Lung (tissue), 11 donors: ENCODE measurements at regions not wholly inside any gene's neighbourhood (a gene's known extent, or its start where the extent isn't known, plus 50 kb on each side); places are given as distances from the start of the nearest gene placed in this dataset.

Experiments
- ATAC-seq: fragments of 200-7000 bp; cut with Tn5 transposase; one replicate; pipeline ENCODE4 v1.9.1; 2020; ENCODE audit warnings: moderate number of reproducible peaks; ENCODE audit not compliant: insufficient read depth, low FRiP score
- DNase-seq, 3 donors: peaks; one replicate each; pipeline ENCODE4 v3.0.0-alpha.2; 2013 to 2017
- H3K27ac ChIP-seq, 2 donors: one replicate each; pipeline ENCODE4 v1.5.1; 2013; ENCODE audit warnings: mild to moderate bottlenecking in 2 of 2, moderate library complexity in 2 of 2, control low read depth in 1 of 2, inconsistent platforms in 1 of 2, low read depth in 1 of 2, low read length in 1 of 2
- H3K27me3 ChIP-seq, 3 donors: one replicate each; pipeline ENCODE4 v1.5.1; 2013; ENCODE audit warnings: low read length in 2 of 3; ENCODE audit not compliant: control insufficient read depth in 3 of 3, insufficient read depth in 3 of 3
- H3K36me3 ChIP-seq, 4 donors: one replicate each; pipeline ENCODE4 v1.5.1; 2013; ENCODE audit warnings: low read length in 4 of 4, mild to moderate bottlenecking in 1 of 4, moderate library complexity in 1 of 4; ENCODE audit not compliant: control insufficient read depth in 4 of 4, insufficient read depth in 4 of 4
- H3K4me1 ChIP-seq, 5 donors: one replicate each; pipeline ENCODE4 v1.5.1; 2013; ENCODE audit warnings: low read length in 5 of 5, mild to moderate bottlenecking in 2 of 5, moderate library complexity in 1 of 5; ENCODE audit not compliant: control insufficient read depth in 5 of 5, insufficient read depth in 5 of 5
- H3K4me3 ChIP-seq: one replicate; pipeline ENCODE4 v1.5.1; 2013; ENCODE audit warnings: mild to moderate bottlenecking, control low read depth, moderate library complexity
- H3K9ac ChIP-seq, 2 donors: one replicate each; pipeline ENCODE4 v1.5.1; 2013; ENCODE audit warnings: low read length in 2 of 2, control low read depth in 1 of 2; ENCODE audit not compliant: insufficient read depth in 1 of 2
- H3K9me3 ChIP-seq, 4 donors: one replicate each; pipeline ENCODE4 v1.5.1; 2013; ENCODE audit warnings: low read length in 3 of 4, mild to moderate bottlenecking in 1 of 4, moderate library complexity in 1 of 4; ENCODE audit not compliant: control insufficient read depth in 4 of 4, insufficient read depth in 3 of 4
- WGBS, 2 donors: extraction: QIAGEN DNeasy Blood & Tissue Kit; methylation state at CpG; one replicate each; pipeline ENCODE4 v1.1.7; 2013; 5-methylcytosine and 5-hydroxymethylcytosine counted together
- TF ChIP-seq, protein P1 (sequence below): IDR thresholded peaks from 2 replicates; pipeline ENCODE4 v1.5.1; 2012; ENCODE audit warnings: mild to moderate bottlenecking; ENCODE audit errors: control extremely low read depth, extremely low read depth
- donor health status: control.
- donor health status: control.
- donor health status: Bipolar disorder and iron deficiency.
- donor health status: healthy.
- donor health status: DM: yes; HTN: yes; CAD: no.

DNA sequence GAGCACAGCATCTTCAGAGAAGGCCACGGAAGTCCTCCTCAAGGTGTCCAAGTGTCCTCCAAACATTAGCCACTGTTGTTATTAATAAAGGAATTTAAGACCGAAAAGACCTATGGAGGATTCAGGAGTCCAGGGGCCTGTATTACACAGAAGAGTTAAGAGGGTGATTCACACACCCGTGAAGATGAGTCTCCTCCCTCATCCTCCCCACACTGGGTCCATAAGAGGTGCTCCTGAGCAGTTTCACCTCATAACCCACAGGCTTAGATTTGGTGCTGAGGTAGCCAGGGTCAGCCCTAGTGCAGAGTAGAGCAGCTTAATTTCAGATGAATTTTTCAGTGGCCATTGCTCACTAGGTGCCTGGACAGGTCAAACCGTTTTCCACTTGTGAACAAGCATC is 65.3 kb downstream of the PRR18 start:
- Histone ChIP-seq H3K4me3 (no peak overlapping the region), H3K36me3 (no peaks in the 10 kb centered on the region), H3K27me3 (peaks cover 0 to 17% (median 6%) of the 10 kb centered on the region in 3 donors), H3K9ac (no peak overlapping the region), H3K4me1 (no peaks in the 10 kb centered on the region), H3K9me3 (no peaks in the 10 kb centered on the region), H3K27ac (no peak overlapping the region)
- TF ChIP-seq, protein P1, sequence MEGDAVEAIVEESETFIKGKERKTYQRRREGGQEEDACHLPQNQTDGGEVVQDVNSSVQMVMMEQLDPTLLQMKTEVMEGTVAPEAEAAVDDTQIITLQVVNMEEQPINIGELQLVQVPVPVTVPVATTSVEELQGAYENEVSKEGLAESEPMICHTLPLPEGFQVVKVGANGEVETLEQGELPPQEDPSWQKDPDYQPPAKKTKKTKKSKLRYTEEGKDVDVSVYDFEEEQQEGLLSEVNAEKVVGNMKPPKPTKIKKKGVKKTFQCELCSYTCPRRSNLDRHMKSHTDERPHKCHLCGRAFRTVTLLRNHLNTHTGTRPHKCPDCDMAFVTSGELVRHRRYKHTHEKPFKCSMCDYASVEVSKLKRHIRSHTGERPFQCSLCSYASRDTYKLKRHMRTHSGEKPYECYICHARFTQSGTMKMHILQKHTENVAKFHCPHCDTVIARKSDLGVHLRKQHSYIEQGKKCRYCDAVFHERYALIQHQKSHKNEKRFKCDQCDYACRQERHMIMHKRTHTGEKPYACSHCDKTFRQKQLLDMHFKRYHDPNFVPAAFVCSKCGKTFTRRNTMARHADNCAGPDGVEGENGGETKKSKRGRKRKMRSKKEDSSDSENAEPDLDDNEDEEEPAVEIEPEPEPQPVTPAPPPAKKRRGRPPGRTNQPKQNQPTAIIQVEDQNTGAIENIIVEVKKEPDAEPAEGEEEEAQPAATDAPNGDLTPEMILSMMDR, result no peak
- 76 to 89% methylated on average over 4 of the region's 4 CpGs for WGBS, 2 donors
- ATAC-seq (no peak), DNase-seq (no peak)

DNA sequence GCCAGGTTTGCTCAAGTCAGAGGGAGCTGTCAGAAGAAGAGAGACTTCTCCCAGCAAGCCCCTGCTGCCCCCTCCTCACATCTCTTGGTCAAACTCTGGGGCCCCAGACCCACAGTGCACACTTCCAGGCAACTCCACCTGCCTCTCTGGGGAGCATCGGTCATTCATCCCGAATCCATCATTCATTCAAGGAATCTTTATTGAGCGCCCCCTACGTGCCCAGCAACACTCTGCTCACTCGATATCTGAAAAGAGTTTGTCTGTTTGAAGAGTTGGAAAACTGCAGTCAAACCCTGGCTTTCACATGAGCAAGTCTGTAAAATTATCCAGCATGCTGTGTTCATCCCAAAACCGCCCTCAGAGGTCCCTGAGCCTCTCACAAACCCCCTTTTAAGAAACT is 66.2 kb downstream of the PRR18 start:
- TF ChIP-seq, protein P1, result no peak
- Histone ChIP-seq H3K27me3 (peaks cover 0 to 17% (median 6%) of the 10 kb centered on the region in 3 donors), H3K9me3 (no peaks in the 10 kb centered on the region), H3K27ac (no peak overlapping the region), H3K4me1 (no peaks in the 10 kb centered on the region), H3K9ac (no peak overlapping the region), H3K36me3 (no peaks in the 10 kb centered on the region), H3K4me3 (no peak overlapping the region)
- WGBS, 2 donors, result 75 to 81% methylated on average over 6 of the region's 6 CpGs
- DNase-seq, result no peak
- no peak for ATAC-seq

DNA sequence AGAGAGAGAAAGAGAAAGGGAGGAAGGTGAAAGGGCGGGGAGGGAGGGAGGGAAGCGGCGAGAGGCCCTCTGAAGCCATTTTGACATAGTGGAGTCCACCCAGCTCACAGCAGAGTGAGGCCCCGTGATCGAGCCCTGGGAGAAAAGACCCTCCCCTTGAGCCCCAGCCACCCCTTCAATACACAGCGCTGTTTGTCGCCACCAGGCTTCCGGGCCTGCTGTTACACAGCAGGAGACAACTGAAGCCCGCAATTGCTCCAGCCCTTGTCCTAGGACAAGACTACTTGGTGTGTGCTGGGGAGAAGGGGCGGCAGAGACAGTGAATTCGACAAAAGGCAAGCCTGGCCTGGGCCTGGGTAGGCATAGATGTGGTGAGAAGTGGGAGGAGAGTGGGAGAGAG is 67.3 kb downstream of the PRR18 start:
- WGBS, 2 donors, result 71 to 72% methylated on average over 10 to 11 of the region's 11 CpGs
- DNase-seq (no peak), ATAC-seq (no peak)
- Histone ChIP-seq H3K36me3 (no peaks in the 10 kb centered on the region), H3K9me3 (no peaks in the 10 kb centered on the region), H3K27ac (no peak overlapping the region), H3K4me1 (peaks cover 0 to 2% (median 0%) of the 10 kb centered on the region in 5 donors), H3K4me3 (no peak overlapping the region), H3K9ac (no peak overlapping the region), H3K27me3 (peaks cover 0 to 17% (median 6%) of the 10 kb centered on the region in 3 donors)
- TF ChIP-seq, protein P1, result no peak

- no peak overlapping the region for H3K9ac ChIP-seq
These were observed 70.0 kb upstream of the TBXT start for GRCh38 chr6:166237617-166238016.

More at GRCh38 chr6:166237617-166238016, 70.0 kb upstream of the TBXT start:
- no peak overlapping the region for H3K27ac ChIP-seq
- no peak for ATAC-seq
- no peaks in the 10 kb centered on the region for H3K36me3 ChIP-seq
- H3K27me3 ChIP-seq, result peaks cover 0 to 14% (median under 1%) of the 10 kb centered on the region in 3 donors
- peaks cover 0 to 2% (median 0%) of the 10 kb centered on the region in 5 donors for H3K4me1 ChIP-seq
- TF ChIP-seq, protein P1, result no peak
- WGBS, 2 donors, result 40 to 59% methylated on average over 5 of the region's 5 CpGs
- H3K9me3 ChIP-seq, result no peaks in the 10 kb centered on the region
- H3K4me3 ChIP-seq, result no peak overlapping the region
- DNase-seq, result peak in 1 of 3 donors; percentile 12
